A549 (cell line): ENCODE measurements at regions not wholly inside any gene's neighbourhood (a gene's known extent, or its start where the extent isn't known, plus 50 kb on each side); places are given as distances from the start of the nearest gene placed in this dataset.
"Not testable (repeated sequence)": the region's sequence is repeated elsewhere in the genome, so short reads cannot be mapped to it uniquely, and the experiment has no call there.

Experiments
- ATAC-seq, 2 experiments: fragments of 200-7000 bp in 1 of 2; fragments of >200 bp in 1 of 2; cut with Nextera tagmentation in 1 of 2; cut with Tn5 transposase in 1 of 2; 3 replicates each; pipeline versions ENCODE4 v1.8.0 to v1.9.1; 2018 to 2020; ENCODE audit warnings: mild to moderate bottlenecking in 1 of 2, moderate library complexity in 1 of 2
- CTCF ChIA-PET: fragments of 300-600 bp; sonication (Branson Sonifier 250); formaldehyde crosslinking; extraction: SDS; loops from one replicate; lab custom pipeline; 2021; ENCODE audit warnings: antibody characterized with exemption, inconsistent platforms; lab: Yijun Ruan, JAX
- POLR2A ChIA-PET: fragments of 350-600 bp; formaldehyde crosslinking; extraction: SDS; loops from one replicate; lab custom pipeline; 2021; ENCODE audit warnings: antibody characterized with exemption, inconsistent platforms; lab: Yijun Ruan, JAX
- DNase-seq, 2 experiments: peaks; one replicate each; pipeline versions ENCODE4 v3.0.0 to v3.0.0-alpha.2; 2011 to 2016; ENCODE audit warnings: low read depth in 1 of 2, low spot score in 1 of 2
- FAIRE-seq: peaks from 2 replicates; lab custom pipeline; 2011; peaks lifted over from hg19 to GRCh38; lab: Jason Lieb, UNC
- H3K27ac ChIP-seq, 2 experiments: fragments of >200 bp; sonication (Bioruptor Twin); formaldehyde crosslinking; 3 replicates each; pipeline ENCODE4 v1.5.1; 2016 to 2017
- H3K4me1 ChIP-seq: fragments of >200 bp; sonication (Bioruptor Twin); formaldehyde crosslinking; 3 replicates; pipeline ENCODE4 v1.6.1; 2016
- H3K4me2 ChIP-seq: fragments of >200 bp; sonication (Bioruptor Twin); formaldehyde crosslinking; 3 replicates; pipeline ENCODE4 v1.6.1; 2016
- H3K4me3 ChIP-seq: fragments of >200 bp; sonication (Bioruptor Twin); formaldehyde crosslinking; 3 replicates; pipeline ENCODE4 v1.5.1; 2016
- H3K9me3 ChIP-seq: fragments of >200 bp; sonication (Bioruptor Twin); formaldehyde crosslinking; 3 replicates; pipeline ENCODE4 v1.6.1; 2016
- WGBS: methylation state at CpG from one replicate; pipeline ENCODE4 v1.1.6; 2017; ENCODE audit errors: missing lambda C conversion rate; 5-methylcytosine and 5-hydroxymethylcytosine counted together

- H3K27ac ChIP-seq, POLR2A ChIA-PET, H3K4me2 ChIP-seq, FAIRE-seq, DNase-seq, H3K4me3 ChIP-seq, H3K9me3 ChIP-seq, H3K4me1 ChIP-seq, ATAC-seq, CTCF ChIA-PET: not testable (repeated sequence)
- WGBS = 74% methylated on average over 23 of the region's 29 CpGs
These were observed 186.2 kb upstream of the GOLGA6L22 start for GRCh38 chr15:22272286-22273160.

- peak; percentile 59 for FAIRE-seq
- H3K9me3 ChIP-seq, CTCF ChIA-PET, H3K4me2 ChIP-seq, H3K4me1 ChIP-seq, POLR2A ChIA-PET, H3K27ac ChIP-seq, DNase-seq, H3K4me3 ChIP-seq: not testable (repeated sequence)
- WGBS = 55% methylated on average over 12 of the region's 12 CpGs
- ATAC-seq = peak; percentile 11 to 57; a peak in 4 of 6 replicates
These were observed 185.5 kb upstream of the GOLGA6L22 start for GRCh38 chr15:22273185-22273584.

- H3K4me2 ChIP-seq, H3K4me3 ChIP-seq, CTCF ChIA-PET, H3K4me1 ChIP-seq, H3K9me3 ChIP-seq, POLR2A ChIA-PET, FAIRE-seq, H3K27ac ChIP-seq, DNase-seq: not testable (repeated sequence)
- peak in 1 of 2 experiments; percentile 34; a peak in 3 of 6 replicates for ATAC-seq
- 25% methylated on average over 2 of the region's 2 CpGs for WGBS
These were observed 184.3 kb upstream of the GOLGA6L22 start for GRCh38 chr15:22274376-22274775.

- POLR2A ChIA-PET = interaction anchor here (0.7 kb wide), 1 partner anchor 45 kb away, joined by 3 read pairs; no protein-coding TSS in a partner anchor
- DNase-seq, ATAC-seq, H3K9me3 ChIP-seq, H3K4me1 ChIP-seq, H3K4me3 ChIP-seq, H3K4me2 ChIP-seq, CTCF ChIA-PET, H3K27ac ChIP-seq, FAIRE-seq: not testable (repeated sequence)
- WGBS = 35% methylated on average over 4 of the region's 4 CpGs
These were observed 177.9 kb upstream of the GOLGA6L22 start for GRCh38 chr15:22280770-22281169.

- ATAC-seq, POLR2A ChIA-PET, DNase-seq, H3K4me3 ChIP-seq, H3K4me1 ChIP-seq, H3K4me2 ChIP-seq, FAIRE-seq, H3K27ac ChIP-seq, H3K9me3 ChIP-seq: not testable (repeated sequence)
- WGBS = 21% methylated on average over 13 of the region's 13 CpGs
- CTCF ChIA-PET = interaction anchor here (0.8 kb wide), 1 partner anchor 1927 kb away, joined by 3 read pairs; no protein-coding TSS in a partner anchor
These were observed 175.7 kb upstream of the GOLGA6L22 start for GRCh38 chr15:22282794-22283533.

GRCh38 chr15:22284795-22285420 lies 173.8 kb upstream of the GOLGA6L22 start:
- H3K9me3 ChIP-seq, H3K4me3 ChIP-seq, H3K4me2 ChIP-seq, DNase-seq, POLR2A ChIA-PET, ATAC-seq, H3K4me1 ChIP-seq, H3K27ac ChIP-seq, FAIRE-seq: not testable (repeated sequence)
- 40% methylated on average over 3 of the region's 3 CpGs for WGBS
- CTCF ChIA-PET = interaction anchor here (1.2 kb wide), 1 partner anchor 15 kb away, joined by 4 read pairs; no protein-coding TSS in a partner anchor

- DNase-seq, POLR2A ChIA-PET, H3K4me2 ChIP-seq, H3K27ac ChIP-seq, H3K9me3 ChIP-seq, ATAC-seq, FAIRE-seq, H3K4me1 ChIP-seq, CTCF ChIA-PET, H3K4me3 ChIP-seq: not testable (repeated sequence)
- 27% methylated on average over 4 of the region's 4 CpGs for WGBS
These were observed 167.6 kb upstream of the GOLGA6L22 start for GRCh38 chr15:22291054-22291453.

- ATAC-seq = peak in 1 of 2 experiments; percentile 39; a peak in 2 of 6 replicates
- WGBS = no CpG with 5 or more reads among the region's 1 CpG
- FAIRE-seq, H3K4me2 ChIP-seq, H3K4me3 ChIP-seq, POLR2A ChIA-PET, H3K27ac ChIP-seq, DNase-seq, H3K9me3 ChIP-seq, CTCF ChIA-PET, H3K4me1 ChIP-seq: not testable (repeated sequence)
These were observed 155.6 kb upstream of the GOLGA6L22 start for GRCh38 chr15:22303112-22303511.
